HAP-1 (cell line): ENCODE measurements at regions not wholly inside any gene's neighbourhood (a gene's known extent, or its start where the extent isn't known, plus 50 kb on each side); places are given as distances from the start of the nearest gene placed in this dataset.
"Not testable (repeated sequence)": the region's sequence is repeated elsewhere in the genome, so short reads cannot be mapped to it uniquely, and the experiment has no call there.

Experiments
- DNase-seq, 2 experiments: peaks; one replicate each; pipeline ENCODE4 v3.0.0-alpha.2; 2016 to 2020; ENCODE audit warnings: low spot score in 2 of 2
- H3K27me3 ChIP-seq: fragments of 250-450 bp; sonication (Bioruptor Pico); 2 replicates; pipeline ENCODE4 v1.5.1; 2020; ENCODE audit warnings: low read depth, mild to moderate bottlenecking, moderate library complexity
- H3K36me3 ChIP-seq: fragments of 250-450 bp; sonication (Bioruptor Pico); replicated peaks from 2 replicates; pipeline ENCODE4 v1.5.1; 2020; ENCODE audit warnings: mild to moderate bottlenecking
- H3K4me1 ChIP-seq: fragments of 250-450 bp; sonication (Bioruptor Pico); 2 replicates; pipeline ENCODE4 v1.5.1; 2020; ENCODE audit warnings: mild to moderate bottlenecking
- H3K4me3 ChIP-seq: fragments of 250-450 bp; sonication (Bioruptor Pico); 2 replicates; pipeline ENCODE4 v1.5.1; 2020; ENCODE audit warnings: mild to moderate bottlenecking, moderate library complexity
- H3K9me3 ChIP-seq: fragments of 250-450 bp; sonication (Bioruptor Pico); 2 replicates; pipeline ENCODE4 v1.5.1; 2020; ENCODE audit warnings: mild to moderate bottlenecking, moderate library complexity
- in situ Hi-C: fragments of 300-500 bp; cut with MboI; formaldehyde crosslinking; loops from 3 replicates; pipeline ENCODE4 v1.14.3; 2020; ENCODE audit warnings: low sequenced_read_pairs, inconsistent platforms, mixed read lengths

GRCh38 chr6:50993941-50994720 is 175.5 kb downstream of the TFAP2B start:
- in situ Hi-C loops = no loop called here
- no peaks in the 10 kb centered on the region for H3K36me3 ChIP-seq
- no peaks in the 10 kb centered on the region for H3K27me3 ChIP-seq
- H3K9me3 ChIP-seq = no peaks in the 10 kb centered on the region
- no peak for DNase-seq
- H3K4me3 ChIP-seq = no peak overlapping the region
- no peaks in the 10 kb centered on the region for H3K4me1 ChIP-seq

- H3K36me3 ChIP-seq = no peaks in the 10 kb centered on the region
- in situ Hi-C loops = no loop called here
- no peak for DNase-seq
Observed at GRCh38 chr6:50995036-50995435, 176.4 kb downstream of the TFAP2B start.

GRCh38 chr6:50998905-50999304 is 180.2 kb downstream of the TFAP2B start:
- no peaks in the 10 kb centered on the region for H3K36me3 ChIP-seq
- H3K4me3 ChIP-seq = no peak overlapping the region
- no peak for DNase-seq
- in situ Hi-C loops = no loop called here
- H3K4me1 ChIP-seq = no peaks in the 10 kb centered on the region
- no peaks in the 10 kb centered on the region for H3K27me3 ChIP-seq
- no peaks in the 10 kb centered on the region for H3K9me3 ChIP-seq

More at GRCh38 chr6:50995036-50995435, 176.4 kb downstream of the TFAP2B start:
- Histone ChIP-seq H3K9me3 (no peaks in the 10 kb centered on the region), H3K4me1 (no peaks in the 10 kb centered on the region), H3K4me3 (no peak overlapping the region), H3K27me3 (no peaks in the 10 kb centered on the region)

- no peaks in the 10 kb centered on the region for H3K4me1 ChIP-seq
- no peak overlapping the region for H3K4me3 ChIP-seq
- no peak for DNase-seq
- no peaks in the 10 kb centered on the region for H3K9me3 ChIP-seq
- in situ Hi-C loops = no loop called here
- H3K36me3 ChIP-seq = no peaks in the 10 kb centered on the region
- no peaks in the 10 kb centered on the region for H3K27me3 ChIP-seq
Observed at GRCh38 chr6:51001399-51001798, 182.7 kb downstream of the TFAP2B start.

- no peaks in the 10 kb centered on the region for H3K27me3 ChIP-seq
- in situ Hi-C loops = no loop called here
- H3K9me3 ChIP-seq = no peaks in the 10 kb centered on the region
- no peak for DNase-seq
- no peaks in the 10 kb centered on the region for H3K4me1 ChIP-seq
- H3K4me3 ChIP-seq = no peak overlapping the region
- no peaks in the 10 kb centered on the region for H3K36me3 ChIP-seq
Observed at GRCh38 chr6:51004380-51004779, 185.7 kb downstream of the TFAP2B start.

- in situ Hi-C loops = no loop called here
- Histone ChIP-seq H3K36me3 (no peaks in the 10 kb centered on the region), H3K4me3 (no peak overlapping the region), H3K4me1 (no peaks in the 10 kb centered on the region), H3K27me3 (no peaks in the 10 kb centered on the region), H3K9me3 (no peaks in the 10 kb centered on the region)
- no peak for DNase-seq
Observed at GRCh38 chr6:51005779-51006178, 187.1 kb downstream of the TFAP2B start.

GRCh38 chr6:51007237-51007636 is 188.6 kb downstream of the TFAP2B start:
- no peak for DNase-seq
- Histone ChIP-seq H3K4me1 (no peaks in the 10 kb centered on the region), H3K27me3 (no peaks in the 10 kb centered on the region), H3K4me3 (no peak overlapping the region), H3K9me3 (no peaks in the 10 kb centered on the region), H3K36me3 (no peaks in the 10 kb centered on the region)
- in situ Hi-C loops = no loop called here

GRCh38 chr6:51008693-51009092 is 190.0 kb downstream of the TFAP2B start:
- in situ Hi-C loops, H3K27me3 ChIP-seq, H3K36me3 ChIP-seq: not testable (repeated sequence)

GRCh38 chr6:51013376-51013775 is 194.7 kb downstream of the TFAP2B start:
- no peak for DNase-seq
- no peaks in the 10 kb centered on the region for H3K36me3 ChIP-seq
- H3K27me3 ChIP-seq = no peaks in the 10 kb centered on the region
- H3K9me3 ChIP-seq = no peaks in the 10 kb centered on the region
- no peak overlapping the region for H3K4me3 ChIP-seq
- in situ Hi-C loops = no loop called here
- no peaks in the 10 kb centered on the region for H3K4me1 ChIP-seq

More at GRCh38 chr6:51008693-51009092, 190.0 kb downstream of the TFAP2B start:
- H3K4me3 ChIP-seq, H3K4me1 ChIP-seq, H3K9me3 ChIP-seq, DNase-seq: not testable (repeated sequence)

GRCh38 chr6:51015394-51015793 is 196.7 kb downstream of the TFAP2B start:
- Histone ChIP-seq H3K4me1 (no peaks in the 10 kb centered on the region), H3K4me3 (no peak overlapping the region), H3K36me3 (no peaks in the 10 kb centered on the region), H3K9me3 (no peaks in the 10 kb centered on the region), H3K27me3 (no peaks in the 10 kb centered on the region)
- in situ Hi-C loops = no loop called here
- no peak for DNase-seq

GRCh38 chr6:51016489-51016888 is 197.8 kb downstream of the TFAP2B start:
- DNase-seq = no peak
- in situ Hi-C loops = no loop called here
- Histone ChIP-seq H3K36me3 (no peaks in the 10 kb centered on the region), H3K27me3 (no peaks in the 10 kb centered on the region), H3K9me3 (no peaks in the 10 kb centered on the region), H3K4me1 (no peaks in the 10 kb centered on the region), H3K4me3 (no peak overlapping the region)

- Histone ChIP-seq H3K9me3 (no peaks in the 10 kb centered on the region), H3K36me3 (no peaks in the 10 kb centered on the region), H3K27me3 (no peaks in the 10 kb centered on the region), H3K4me1 (no peaks in the 10 kb centered on the region), H3K4me3 (no peak overlapping the region)
- DNase-seq = no peak
- in situ Hi-C loops = no loop called here
Observed at GRCh38 chr6:51019806-51020205, 201.1 kb downstream of the TFAP2B start.

GRCh38 chr6:51021171-51021570 is 202.5 kb downstream of the TFAP2B start:
- Histone ChIP-seq H3K4me3 (no peak overlapping the region), H3K9me3 (no peaks in the 10 kb centered on the region), H3K4me1 (no peaks in the 10 kb centered on the region), H3K36me3 (no peaks in the 10 kb centered on the region), H3K27me3 (no peaks in the 10 kb centered on the region)
- in situ Hi-C loops = no loop called here
- DNase-seq = no peak

- Histone ChIP-seq H3K27me3 (no peaks in the 10 kb centered on the region), H3K4me1 (no peaks in the 10 kb centered on the region), H3K4me3 (no peak overlapping the region), H3K9me3 (no peaks in the 10 kb centered on the region), H3K36me3 (no peaks in the 10 kb centered on the region)
- no peak for DNase-seq
- in situ Hi-C loops = no loop called here
Observed at GRCh38 chr6:51024126-51024525, 205.5 kb downstream of the TFAP2B start.
